Thymus (tissue), 11 donors: ENCODE measurements at regions not wholly inside any gene's neighbourhood (a gene's known extent, or its start where the extent isn't known, plus 50 kb on each side); places are given as distances from the start of the nearest gene placed in this dataset.

ENCODE experiments used
- DNase-seq, 9 donors: peaks; one replicate each; pipeline ENCODE4 v3.0.0-alpha.2; 2013; ENCODE audit warnings: low spot score in 9 of 9, low read depth in 6 of 9, missing footprints in 1 of 9
- H3K27ac ChIP-seq, 2 donors: one replicate each; pipeline ENCODE4 v1.5.1; 2013; ENCODE audit warnings: control low read depth in 1 of 2, low read depth in 1 of 2, low read length in 1 of 2, mild to moderate bottlenecking in 1 of 2, moderate library complexity in 1 of 2
- H3K27me3 ChIP-seq, 2 donors: one replicate each; pipeline ENCODE4 v1.5.1; 2013; ENCODE audit warnings: low read length in 1 of 2; ENCODE audit not compliant: control insufficient read depth in 2 of 2, insufficient read depth in 1 of 2
- H3K36me3 ChIP-seq, 2 donors: one replicate each; pipeline ENCODE4 v1.5.1; 2013; ENCODE audit warnings: low read length in 1 of 2, mild to moderate bottlenecking in 1 of 2, moderate library complexity in 1 of 2; ENCODE audit not compliant: control insufficient read depth in 2 of 2, insufficient read depth in 2 of 2
- H3K4me1 ChIP-seq, 2 donors: one replicate each; pipeline ENCODE4 v1.5.1; 2013; ENCODE audit warnings: low read length in 2 of 2; ENCODE audit not compliant: control insufficient read depth in 2 of 2, insufficient read depth in 2 of 2
- H3K4me3 ChIP-seq, 2 donors: one replicate each; pipeline ENCODE4 v1.5.1; 2013; ENCODE audit warnings: low read length in 2 of 2, control low read depth in 1 of 2, mild to moderate bottlenecking in 1 of 2
- H3K9me3 ChIP-seq, 2 donors: one replicate each; pipeline ENCODE4 v1.5.1; 2013; ENCODE audit warnings: low read length in 1 of 2, mild to moderate bottlenecking in 1 of 2; ENCODE audit not compliant: control insufficient read depth in 2 of 2, insufficient read depth in 1 of 2
- WGBS: extraction: QIAGEN DNeasy Blood & Tissue Kit; methylation state at CpG from one replicate; pipeline ENCODE4 v1.1.7; 2013; 5-methylcytosine and 5-hydroxymethylcytosine counted together
- donor health status: healthy.

DNA sequence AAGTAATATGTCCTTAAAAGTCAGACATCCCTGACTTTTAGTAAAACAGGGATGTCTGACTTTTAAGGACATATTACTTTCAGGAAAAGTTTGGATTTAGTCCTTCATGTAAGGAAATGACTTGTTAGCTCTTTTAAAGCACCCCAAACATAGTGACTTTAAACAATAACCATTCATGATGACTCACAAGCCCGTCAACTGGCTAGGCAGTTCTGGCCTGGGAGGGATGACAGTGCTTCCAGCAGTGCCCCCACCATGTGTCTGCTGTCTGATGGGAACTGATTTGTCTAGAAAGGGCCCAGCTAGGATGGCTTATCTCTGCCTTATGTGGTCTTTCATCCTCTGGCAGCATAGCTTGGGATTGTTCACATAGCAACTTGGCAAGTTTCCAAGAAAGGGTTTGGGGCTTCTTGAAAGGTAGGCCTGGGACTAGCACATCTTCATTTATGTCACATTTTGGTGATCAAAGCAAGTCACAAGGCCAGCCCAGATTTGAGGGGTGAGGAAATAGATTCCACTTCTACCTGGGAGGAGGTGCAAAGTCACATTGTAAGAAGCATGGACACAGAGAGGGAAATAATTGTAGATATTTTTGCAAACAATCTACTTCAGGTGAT is 143.5 kb downstream of the C1orf94 start:
- H3K4me1 ChIP-seq = no peaks in the 10 kb centered on the region
- 83% methylated on average over 1 of the region's 1 CpG for WGBS
- no peak overlapping the region for H3K4me3 ChIP-seq
- peaks cover 0 to 10% of the 10 kb centered on the region in 2 donors for H3K9me3 ChIP-seq
- no peak for DNase-seq
- H3K27me3 ChIP-seq = no peaks in the 10 kb centered on the region
- no peaks in the 10 kb centered on the region for H3K36me3 ChIP-seq
- H3K27ac ChIP-seq = no peak overlapping the region

DNA sequence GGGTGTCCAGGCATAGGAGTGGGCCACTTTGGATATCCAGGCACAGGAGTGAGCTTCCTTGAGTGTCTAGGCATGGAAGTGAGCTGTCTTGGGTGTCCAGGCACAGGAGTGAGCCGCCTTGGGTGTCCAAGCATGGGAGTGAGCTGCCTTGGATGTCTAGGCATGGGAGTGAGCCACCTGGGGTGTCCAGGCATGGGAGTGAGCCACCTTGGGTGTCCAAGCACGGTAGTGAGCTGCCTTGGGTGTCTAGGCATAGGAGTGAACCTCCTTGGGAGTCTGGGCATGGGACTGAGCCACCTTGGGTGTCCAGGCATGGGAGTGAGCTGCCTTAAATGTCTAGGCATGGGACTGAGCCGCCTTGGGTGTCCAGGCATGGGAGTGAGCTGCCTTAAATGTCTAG is 146.3 kb downstream of the C1orf94 start:
- H3K27me3 ChIP-seq = no peaks in the 10 kb centered on the region
- no peak for DNase-seq
- no peaks in the 10 kb centered on the region for H3K36me3 ChIP-seq
- no peak overlapping the region for H3K4me3 ChIP-seq
- no peak overlapping the region for H3K27ac ChIP-seq
- WGBS = 80% methylated on average over 3 of the region's 3 CpGs
- H3K9me3 ChIP-seq = peaks cover 0 to 3% of the 10 kb centered on the region in 2 donors
- H3K4me1 ChIP-seq = no peaks in the 10 kb centered on the region

DNA sequence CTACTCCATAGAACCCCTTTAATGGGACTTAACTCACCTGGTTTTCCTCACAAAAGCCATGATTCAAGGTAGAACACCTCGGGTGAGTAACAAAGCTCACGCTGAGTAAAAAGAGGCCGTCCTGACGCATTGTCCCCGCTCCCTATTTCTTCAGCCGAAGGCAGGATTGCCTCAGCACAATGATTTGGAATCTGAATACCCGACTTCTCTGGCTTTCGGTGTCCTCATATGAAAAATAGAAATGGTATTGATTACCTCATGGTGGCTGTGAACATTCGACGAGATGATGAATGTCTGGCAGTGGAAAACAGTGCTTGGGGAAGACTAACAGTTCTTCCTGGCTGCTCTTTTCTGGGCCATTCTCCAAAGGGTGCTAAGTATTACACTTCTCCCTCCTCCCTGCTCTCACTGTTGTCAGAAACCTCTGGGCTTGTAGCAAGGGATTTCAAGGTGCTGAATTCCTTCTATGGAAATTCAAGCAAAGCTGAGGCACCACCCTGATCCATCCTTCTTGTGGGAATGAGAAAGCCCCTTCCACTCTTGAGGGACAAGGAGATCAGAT is 148.3 kb downstream of the C1orf94 start:
- whole genome bisulfite sequencing = 78% methylated on average over 10 of the region's 10 CpGs
- no peaks in the 10 kb centered on the region for H3K4me1 ChIP-seq
- no peak for DNase-seq
- no peak overlapping the region for H3K27ac ChIP-seq
- H3K9me3 ChIP-seq = peaks cover 0 to 3% of the 10 kb centered on the region in 2 donors
- no peaks in the 10 kb centered on the region for H3K27me3 ChIP-seq
- no peak overlapping the region for H3K4me3 ChIP-seq
- no peaks in the 10 kb centered on the region for H3K36me3 ChIP-seq

DNA sequence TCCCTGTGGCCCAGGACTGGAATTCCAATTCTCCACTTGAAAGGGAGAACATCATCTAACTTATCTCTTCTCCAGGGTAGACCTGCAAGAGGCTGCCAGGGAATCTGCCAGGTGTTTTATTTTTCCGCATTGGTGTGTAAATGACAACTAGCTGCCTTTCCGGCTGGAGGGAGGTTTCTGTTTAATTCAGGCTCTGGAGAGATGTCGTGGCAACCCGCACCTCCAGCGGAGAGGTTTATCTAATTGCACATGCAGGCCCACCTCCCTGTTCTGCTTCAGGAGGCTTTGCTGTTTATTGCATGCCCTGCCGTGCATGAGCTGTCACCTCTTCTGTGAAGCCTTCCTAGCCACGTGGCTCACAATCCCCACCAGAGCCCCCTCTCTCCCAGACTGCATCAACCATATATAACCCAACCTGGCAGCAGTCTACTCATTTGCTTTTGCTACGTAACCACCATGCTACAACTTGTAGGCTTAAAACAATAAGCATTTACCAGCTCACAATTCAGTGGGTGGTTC is 151.6 kb downstream of the C1orf94 start:
- Histone ChIP-seq H3K27ac (no peak overlapping the region), H3K36me3 (no peaks in the 10 kb centered on the region), H3K4me1 (no peaks in the 10 kb centered on the region), H3K4me3 (no peak overlapping the region), H3K9me3 (no peaks in the 10 kb centered on the region), H3K27me3 (no peaks in the 10 kb centered on the region)
- DNase-seq = no peak
- WGBS = 43% methylated on average over 8 of the region's 8 CpGs

DNA sequence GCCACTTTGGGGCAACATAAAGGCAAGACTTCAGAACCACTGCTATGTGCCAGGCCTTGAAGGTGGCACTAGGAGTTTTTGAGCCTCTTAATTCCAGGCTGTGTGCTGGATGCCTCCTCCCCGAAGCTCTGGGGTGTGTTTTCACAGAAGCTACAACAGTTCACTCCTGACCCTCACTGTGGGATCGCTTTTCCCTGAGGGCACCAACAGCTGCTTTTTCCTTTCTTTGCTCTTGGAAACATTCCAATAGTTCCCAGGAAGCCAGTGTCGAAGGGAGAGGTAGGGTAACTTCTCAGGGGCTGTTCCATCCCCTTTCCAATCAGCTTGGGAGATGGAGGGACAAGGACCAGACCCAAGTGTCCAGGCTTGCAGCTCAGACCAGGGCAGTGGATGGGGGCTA is 153.4 kb downstream of the C1orf94 start:
- no peak overlapping the region for H3K27ac ChIP-seq
- H3K36me3 ChIP-seq = no peaks in the 10 kb centered on the region
- H3K4me1 ChIP-seq = no peaks in the 10 kb centered on the region
- DNase-seq = no peak
- H3K27me3 ChIP-seq = no peaks in the 10 kb centered on the region
- H3K4me3 ChIP-seq = no peak overlapping the region
- no peaks in the 10 kb centered on the region for H3K9me3 ChIP-seq
- 84% methylated on average over 3 of the region's 3 CpGs for WGBS

DNA sequence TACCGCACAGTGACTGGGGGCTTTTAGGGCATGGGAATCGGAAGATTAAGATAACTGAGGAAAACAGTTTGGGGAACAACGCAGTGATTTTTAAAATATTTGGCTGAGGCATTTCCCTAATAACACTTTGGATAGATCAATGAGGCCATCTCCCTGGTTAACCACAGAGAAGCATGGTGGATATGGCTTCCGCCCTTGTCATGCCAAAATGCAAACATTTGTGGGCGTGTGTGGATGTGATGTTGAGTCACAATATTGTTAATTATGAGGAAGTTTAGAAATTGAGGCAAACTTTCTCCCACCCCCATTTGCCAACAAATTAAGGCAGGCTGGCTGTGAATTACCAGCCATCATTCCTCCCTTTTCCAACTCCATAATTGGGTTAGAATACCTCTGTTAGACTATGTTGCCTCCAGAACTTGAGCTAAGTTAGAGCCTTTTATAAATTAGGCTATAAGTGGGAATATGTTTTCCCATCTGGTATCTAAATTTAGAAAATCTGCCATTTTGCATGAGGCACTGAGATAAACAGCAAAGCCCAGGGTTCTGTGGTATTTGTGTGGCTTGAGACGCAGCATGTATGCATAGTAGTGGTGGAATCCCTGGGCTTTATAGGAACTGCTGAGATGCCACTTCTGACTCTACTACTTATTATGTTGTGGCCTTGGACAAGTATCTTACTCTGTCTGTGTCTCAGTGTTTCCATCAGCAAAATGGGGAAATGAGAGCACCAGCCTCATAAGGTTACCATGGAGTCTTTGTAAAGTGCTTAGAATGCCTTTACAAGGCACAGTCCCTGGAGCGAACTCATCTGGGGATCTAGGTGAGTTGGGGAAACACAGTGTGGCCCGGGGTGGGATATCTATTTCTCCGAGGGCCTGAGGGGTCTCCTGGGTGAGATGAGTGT is 154.6 kb downstream of the C1orf94 start:
- H3K4me1 ChIP-seq = no peaks in the 10 kb centered on the region
- no peaks in the 10 kb centered on the region for H3K27me3 ChIP-seq
- H3K36me3 ChIP-seq = no peaks in the 10 kb centered on the region
- H3K4me3 ChIP-seq = no peak overlapping the region
- no peaks in the 10 kb centered on the region for H3K9me3 ChIP-seq
- DNase-seq = no peak
- H3K27ac ChIP-seq = no peak overlapping the region
- 95% methylated on average over 9 of the region's 9 CpGs for WGBS

DNA sequence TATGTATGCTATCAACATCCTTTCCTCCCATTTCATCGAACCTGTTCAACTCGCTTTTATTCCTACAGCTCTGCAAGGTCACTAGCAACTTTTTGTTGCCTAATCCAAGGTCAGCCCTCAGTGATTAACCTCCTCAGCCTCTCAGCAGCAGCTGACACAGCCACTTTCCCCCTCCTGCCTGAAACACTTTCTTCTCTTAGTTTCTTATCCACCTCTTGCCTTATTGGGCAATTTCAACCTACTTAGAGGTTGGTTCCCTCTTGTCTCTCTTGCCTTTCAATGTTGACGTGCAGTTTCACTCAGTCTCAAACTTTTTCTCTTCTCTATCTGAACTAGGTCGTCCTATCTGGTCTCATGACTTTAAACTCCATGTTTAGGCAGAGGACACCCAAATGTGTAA is 156.3 kb downstream of the C1orf94 start:
- no peaks in the 10 kb centered on the region for H3K9me3 ChIP-seq
- no peak overlapping the region for H3K27ac ChIP-seq
- H3K4me1 ChIP-seq = no peaks in the 10 kb centered on the region
- no peaks in the 10 kb centered on the region for H3K36me3 ChIP-seq
- H3K27me3 ChIP-seq = no peaks in the 10 kb centered on the region
- WGBS = 67% methylated on average over 4 of the region's 4 CpGs
- no peak for DNase-seq
- H3K4me3 ChIP-seq = no peak overlapping the region

DNA sequence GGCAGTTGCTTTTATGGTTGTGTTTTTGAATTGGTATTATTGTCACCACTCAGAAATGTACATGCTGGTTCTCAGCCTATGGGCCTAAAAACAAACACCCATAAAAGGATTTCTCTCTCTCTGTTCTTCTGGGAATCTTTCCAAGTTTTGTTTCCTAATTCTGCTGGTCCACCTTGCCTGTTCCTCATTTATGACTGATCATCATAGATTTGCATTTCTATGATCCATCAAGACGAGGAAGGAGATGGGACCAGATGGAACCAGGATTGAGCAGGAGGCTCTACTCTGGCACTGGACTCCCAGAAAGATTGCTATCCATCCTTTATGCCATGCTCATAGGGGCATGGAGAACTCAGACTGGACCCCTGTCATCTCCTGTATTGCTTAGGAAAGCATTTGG is 162.2 kb downstream of the C1orf94 start:
- Histone ChIP-seq H3K27me3 (no peaks in the 10 kb centered on the region), H3K36me3 (no peaks in the 10 kb centered on the region), H3K9me3 (no peaks in the 10 kb centered on the region), H3K4me3 (no peak overlapping the region), H3K4me1 (no peaks in the 10 kb centered on the region), H3K27ac (no peak overlapping the region)
- DNase-seq = no peak
- WGBS = 83% methylated on average over 1 of the region's 1 CpG

DNA sequence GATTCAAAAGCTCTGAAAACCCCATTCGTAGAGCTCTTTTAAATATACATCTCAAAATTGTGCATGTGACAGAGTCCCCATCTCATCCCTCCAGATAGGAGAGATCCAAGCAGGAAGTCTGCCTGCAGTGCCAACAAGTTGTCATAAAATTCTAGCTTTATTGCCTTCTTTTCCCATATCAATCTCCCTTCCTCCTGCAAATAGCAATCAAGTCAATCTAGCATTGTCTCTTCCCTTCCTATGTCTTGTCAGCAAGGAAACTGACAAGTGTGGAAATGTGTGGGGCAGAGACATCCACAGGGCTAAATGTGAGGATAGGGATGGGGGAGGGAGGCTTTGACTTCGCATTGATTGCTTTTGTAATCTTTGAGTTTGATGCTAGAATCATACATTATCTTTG is 165.2 kb downstream of the C1orf94 start:
- H3K9me3 ChIP-seq = no peaks in the 10 kb centered on the region
- 85% methylated on average over 2 of the region's 2 CpGs for WGBS
- H3K4me1 ChIP-seq = no peaks in the 10 kb centered on the region
- H3K27ac ChIP-seq = no peak overlapping the region
- H3K36me3 ChIP-seq = no peaks in the 10 kb centered on the region
- H3K27me3 ChIP-seq = no peaks in the 10 kb centered on the region
- DNase-seq = no peak
- H3K4me3 ChIP-seq = no peak overlapping the region
